Ovary (tissue), 3 donors: ENCODE measurements at regions not wholly inside any gene's neighbourhood (a gene's known extent, or its start where the extent isn't known, plus 50 kb on each side); places are given as distances from the start of the nearest gene placed in this dataset.

Experiments used
- CTCF ChIP-seq, 3 donors: fragments of 450-650 bp in 2 of 3; fragments of 200-600 bp in 1 of 3; IDR thresholded peaks; one replicate each; pipeline versions ENCODE4 v1.5.1 to v1.8.0; 2016 to 2022; ENCODE audit warnings: antibody characterized with exemption in 3 of 3, mild to moderate bottlenecking in 1 of 3
- EP300 ChIP-seq: sonication (generic); formaldehyde crosslinking; IDR thresholded peaks from one replicate; pipeline ENCODE4 v1.6.1; 2017; ENCODE audit warnings: antibody characterized with exemption
- POLR2A ChIP-seq: fragments of 450-650 bp; IDR thresholded peaks from one replicate; pipeline ENCODE4 v1.6.1; 2017; ENCODE audit warnings: antibody characterized with exemption, mild to moderate bottlenecking, moderate library complexity
- donor health status: DM: no; HTN: no; CAD: no.

DNA sequence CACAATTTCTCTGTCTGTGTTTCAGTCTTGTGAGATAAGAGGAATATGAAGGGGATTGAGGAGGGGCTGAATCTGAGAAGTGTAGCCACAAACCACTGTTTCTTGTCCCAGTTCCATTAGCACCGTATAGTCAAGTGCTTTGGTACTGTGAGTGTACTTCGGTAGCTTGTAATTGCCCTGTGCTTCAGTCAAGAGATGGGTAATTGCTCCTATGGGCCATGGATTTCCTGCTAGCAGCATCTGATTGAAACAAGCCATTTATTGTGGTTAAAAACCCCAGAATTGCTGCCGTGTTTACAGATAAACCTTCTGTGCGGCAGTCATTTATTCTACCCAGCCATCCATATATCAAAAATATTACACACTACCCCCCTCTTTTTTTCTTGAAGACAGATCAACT lies 98.6 kb downstream of the MAT2B start:
- TF ChIP-seq CTCF (IDR thresholded peaks at IDR 0.05), result no peak
- TF ChIP-seq POLR2A, result no peak
- no peak for TF ChIP-seq EP300
